ENCODE measurements at regions not wholly inside any gene's neighbourhood (a gene's known extent, or its start where the extent isn't known, plus 50 kb on each side); places are given as distances from the start of the nearest gene placed in this dataset.

DNA sequence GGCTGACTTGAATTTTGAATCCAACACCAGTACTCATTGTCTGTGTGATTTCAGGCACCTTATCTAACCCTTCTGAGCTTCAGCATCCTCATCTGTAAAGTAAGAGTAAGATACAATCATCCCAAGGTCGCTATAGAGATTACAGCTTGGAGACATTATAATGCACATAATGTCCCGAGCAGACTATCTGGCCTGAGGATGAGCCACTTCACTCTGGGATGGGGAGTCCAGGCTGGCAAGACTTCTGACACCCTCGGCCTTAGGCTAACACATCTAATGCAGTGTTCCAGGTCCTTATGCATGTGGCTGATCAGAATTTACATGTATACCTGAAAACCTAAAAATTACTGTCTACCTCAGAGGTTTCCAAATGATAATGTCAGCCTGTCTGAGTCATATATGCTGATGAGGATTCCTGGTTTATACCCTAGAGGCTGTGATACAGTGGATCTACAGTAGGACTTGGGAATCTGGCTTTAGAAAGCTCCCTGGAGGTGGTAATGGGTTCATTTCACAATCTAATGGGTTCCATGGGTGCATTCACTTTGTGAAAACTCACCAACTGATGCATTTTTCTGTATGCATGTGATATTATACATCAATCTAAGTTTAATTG lies 229.0 kb upstream of the SLCO3A1 start:
- no peaks in the 10 kb centered on the region for H3K79me2 ChIP-seq (ENCODE audit: low read length)

DNA sequence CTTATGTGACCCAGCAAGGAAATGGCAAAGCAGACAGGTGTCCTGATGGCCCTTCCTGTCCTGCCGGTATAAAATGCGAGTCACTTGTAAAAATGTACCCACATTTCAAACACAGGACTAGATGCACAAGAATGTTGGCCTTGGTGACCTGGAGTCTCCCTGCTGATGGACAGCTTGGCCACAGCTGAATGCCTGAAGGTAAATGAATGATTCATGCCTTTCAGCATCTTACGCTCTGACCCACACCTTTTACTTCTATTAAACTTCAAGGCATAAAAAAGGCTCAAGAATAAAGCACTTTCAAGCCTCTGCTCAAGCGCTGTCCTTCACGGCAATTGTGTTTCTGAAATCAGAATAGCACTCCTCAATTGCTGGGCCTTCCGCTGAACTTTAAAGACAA lies 228.0 kb upstream of the SLCO3A1 start:
- Histone ChIP-seq H3K36me3 (ENCODE audit: insufficient read depth, low read length) (no peaks in the 10 kb centered on the region), H4K20me1 (ENCODE audit: insufficient read depth, low read depth, low read length) (no peaks in the 10 kb centered on the region), H3K27me3 (ENCODE audit: low read length) (no peaks in the 10 kb centered on the region), H3K4me3 (ENCODE audit: low read length) (no peak overlapping the region), H3K4me1 (ENCODE audit: low read length) (no peaks in the 10 kb centered on the region), H3K79me2 (ENCODE audit: low read length) (no peaks in the 10 kb centered on the region), H3K9me3 (ENCODE audit: low read length) (no peaks in the 10 kb centered on the region), H3K4me2 (ENCODE audit: low read depth, low read length, poor library complexity, severe bottlenecking) (no peak overlapping the region), H3K9ac (ENCODE audit: low read length) (no peak overlapping the region), H2AFZ (ENCODE audit: low read length) (no peak overlapping the region), H3K9me2 (replicated peaks; ENCODE audit: insufficient read depth, low read length) (no peaks in the 10 kb centered on the region), H3K27ac (ENCODE audit: low read length) (no peak overlapping the region)
- no peak for DNase-seq

More for the DNA sequence above, 229.0 kb upstream of the SLCO3A1 start:
- H4K20me1 ChIP-seq (ENCODE audit: insufficient read depth, low read depth, low read length) = no peaks in the 10 kb centered on the region
- H3K4me3 ChIP-seq (ENCODE audit: low read length) = no peak overlapping the region
- no peaks in the 10 kb centered on the region for H3K36me3 ChIP-seq (ENCODE audit: insufficient read depth, low read length)
- no peak overlapping the region for H3K27ac ChIP-seq (ENCODE audit: low read length)
- DNase-seq = no peak
- no peaks in the 10 kb centered on the region for H3K27me3 ChIP-seq (ENCODE audit: low read length)
- H3K9ac ChIP-seq (ENCODE audit: low read length) = no peak overlapping the region
- H3K4me2 ChIP-seq (ENCODE audit: low read depth, low read length, poor library complexity, severe bottlenecking) = no peak overlapping the region
- H3K9me3 ChIP-seq (ENCODE audit: low read length) = no peaks in the 10 kb centered on the region
- no peaks in the 10 kb centered on the region for H3K9me2 ChIP-seq (replicated peaks; ENCODE audit: insufficient read depth, low read length)
- H2AFZ ChIP-seq (ENCODE audit: low read length) = no peak overlapping the region
- H3K4me1 ChIP-seq (ENCODE audit: low read length) = no peaks in the 10 kb centered on the region

DNA sequence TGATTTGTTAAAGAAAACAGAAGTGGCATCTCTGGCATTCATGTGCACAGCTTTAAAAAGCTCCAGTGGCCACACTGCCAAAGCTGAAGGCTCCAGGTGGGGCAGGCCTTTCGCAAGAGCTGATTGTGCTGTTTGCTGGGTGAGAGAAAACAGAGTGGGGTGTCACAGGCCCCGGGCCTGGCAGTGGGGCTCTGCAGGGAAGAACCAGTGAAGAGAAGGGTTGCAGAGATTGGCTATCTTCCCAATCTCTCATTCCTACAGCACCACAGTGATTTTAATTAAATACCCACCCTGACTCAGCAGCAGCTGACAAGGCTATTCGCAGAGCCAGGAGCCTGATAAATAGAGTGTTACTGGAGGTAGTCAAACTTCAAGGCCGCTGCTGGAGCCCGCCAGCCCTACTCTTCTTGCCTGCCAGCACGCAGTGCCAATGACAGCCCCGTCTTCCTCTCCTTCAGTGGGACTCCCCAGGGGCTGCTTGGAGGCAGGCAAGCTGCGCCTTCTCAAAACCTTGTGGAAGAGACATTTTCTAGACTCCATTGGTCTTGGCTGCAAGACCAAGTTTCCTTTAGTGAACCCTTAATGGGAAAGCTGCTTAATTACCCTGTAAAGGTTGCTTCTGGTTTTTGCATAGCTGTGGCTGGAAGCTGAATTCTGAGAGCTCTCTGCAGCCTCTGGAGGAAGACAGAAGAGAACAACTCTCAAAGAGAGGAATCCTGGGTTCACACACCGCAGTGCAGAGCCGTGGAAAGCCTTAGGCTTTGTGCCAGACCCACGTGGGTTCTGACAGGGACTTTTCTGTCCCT lies 225.8 kb upstream of the SLCO3A1 start:
- no peaks in the 10 kb centered on the region for H3K4me1 ChIP-seq (ENCODE audit: low read length)
- no peak overlapping the region for H3K4me2 ChIP-seq (ENCODE audit: low read depth, low read length, poor library complexity, severe bottlenecking)
- H3K9ac ChIP-seq (ENCODE audit: low read length) = no peak overlapping the region
- H3K79me2 ChIP-seq (ENCODE audit: low read length) = no peaks in the 10 kb centered on the region
- H3K9me2 ChIP-seq (replicated peaks; ENCODE audit: insufficient read depth, low read length) = no peaks in the 10 kb centered on the region
- no peaks in the 10 kb centered on the region for H3K27me3 ChIP-seq (ENCODE audit: low read length)
- no peaks in the 10 kb centered on the region for H3K9me3 ChIP-seq (ENCODE audit: low read length)
- H2AFZ ChIP-seq (ENCODE audit: low read length) = no peak overlapping the region
- no peaks in the 10 kb centered on the region for H4K20me1 ChIP-seq (ENCODE audit: insufficient read depth, low read depth, low read length)
- H3K27ac ChIP-seq (ENCODE audit: low read length) = no peak overlapping the region
- H3K36me3 ChIP-seq (ENCODE audit: insufficient read depth, low read length) = no peaks in the 10 kb centered on the region
- no peak for DNase-seq
- H3K4me3 ChIP-seq (ENCODE audit: low read length) = no peak overlapping the region

DNA sequence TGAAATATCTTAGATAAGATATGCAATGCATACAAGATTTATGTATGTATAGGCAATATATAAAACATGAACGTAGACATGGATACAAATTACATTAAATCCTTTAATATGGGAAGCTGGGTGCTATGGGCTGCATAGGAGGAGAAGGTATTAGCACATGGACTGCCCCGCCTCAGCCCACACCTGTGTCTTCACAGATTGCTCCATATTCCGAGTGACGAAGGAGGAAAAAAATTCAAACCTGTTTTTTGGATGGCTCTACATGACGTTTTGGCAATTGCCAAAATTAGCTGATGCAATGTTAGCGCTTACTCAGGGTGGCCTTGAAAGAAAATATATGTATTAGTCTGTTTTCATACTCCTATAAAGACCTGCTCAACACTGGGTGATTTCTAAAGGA lies 223.4 kb upstream of the SLCO3A1 start:
- no peak overlapping the region for H3K9ac ChIP-seq (ENCODE audit: low read length)
- no peak for DNase-seq
- H3K9me2 ChIP-seq (replicated peaks; ENCODE audit: insufficient read depth, low read length) = no peaks in the 10 kb centered on the region
- no peaks in the 10 kb centered on the region for H3K79me2 ChIP-seq (ENCODE audit: low read length)
- no peak overlapping the region for H3K27ac ChIP-seq (ENCODE audit: low read length)
- no peaks in the 10 kb centered on the region for H3K27me3 ChIP-seq (ENCODE audit: low read length)
- no peaks in the 10 kb centered on the region for H3K4me1 ChIP-seq (ENCODE audit: low read length)
- no peaks in the 10 kb centered on the region for H3K9me3 ChIP-seq (ENCODE audit: low read length)
- H4K20me1 ChIP-seq (ENCODE audit: insufficient read depth, low read depth, low read length) = no peaks in the 10 kb centered on the region
- no peaks in the 10 kb centered on the region for H3K36me3 ChIP-seq (ENCODE audit: insufficient read depth, low read length)
- no peak overlapping the region for H2AFZ ChIP-seq (ENCODE audit: low read length)
- H3K4me3 ChIP-seq (ENCODE audit: low read length) = no peak overlapping the region
- H3K4me2 ChIP-seq (ENCODE audit: low read depth, low read length, poor library complexity, severe bottlenecking) = no peak overlapping the region

DNA sequence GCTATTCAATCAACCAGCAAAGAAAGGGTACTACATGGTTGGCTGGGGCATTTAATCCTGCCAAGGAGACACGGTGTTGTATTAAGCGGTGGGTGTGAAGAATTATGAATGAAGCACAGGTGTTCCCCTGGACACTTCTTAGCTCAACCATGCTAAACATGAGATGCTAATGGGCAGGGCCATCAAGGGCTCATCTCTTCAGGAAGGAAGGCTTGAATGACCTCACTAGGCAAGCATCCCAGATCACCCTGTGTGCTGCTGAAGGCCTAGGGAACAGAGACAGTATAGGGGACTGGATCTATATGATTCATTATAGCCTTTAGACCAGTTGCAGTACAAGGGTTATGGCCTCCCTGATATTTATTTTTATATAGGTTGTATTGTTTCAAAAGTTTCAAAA lies 221.3 kb upstream of the SLCO3A1 start:
- Histone ChIP-seq H3K4me1 (ENCODE audit: low read length) (no peaks in the 10 kb centered on the region), H3K4me2 (ENCODE audit: low read depth, low read length, poor library complexity, severe bottlenecking) (no peak overlapping the region), H3K27ac (ENCODE audit: low read length) (no peak overlapping the region), H3K4me3 (ENCODE audit: low read length) (no peak overlapping the region), H3K79me2 (ENCODE audit: low read length) (no peaks in the 10 kb centered on the region), H3K36me3 (ENCODE audit: insufficient read depth, low read length) (no peaks in the 10 kb centered on the region), H3K9ac (ENCODE audit: low read length) (no peak overlapping the region), H2AFZ (ENCODE audit: low read length) (no peak overlapping the region), H4K20me1 (ENCODE audit: insufficient read depth, low read depth, low read length) (no peaks in the 10 kb centered on the region), H3K9me3 (ENCODE audit: low read length) (no peaks in the 10 kb centered on the region), H3K9me2 (replicated peaks; ENCODE audit: insufficient read depth, low read length) (no peaks in the 10 kb centered on the region), H3K27me3 (ENCODE audit: low read length) (no peaks in the 10 kb centered on the region)
- DNase-seq = no peak

DNA sequence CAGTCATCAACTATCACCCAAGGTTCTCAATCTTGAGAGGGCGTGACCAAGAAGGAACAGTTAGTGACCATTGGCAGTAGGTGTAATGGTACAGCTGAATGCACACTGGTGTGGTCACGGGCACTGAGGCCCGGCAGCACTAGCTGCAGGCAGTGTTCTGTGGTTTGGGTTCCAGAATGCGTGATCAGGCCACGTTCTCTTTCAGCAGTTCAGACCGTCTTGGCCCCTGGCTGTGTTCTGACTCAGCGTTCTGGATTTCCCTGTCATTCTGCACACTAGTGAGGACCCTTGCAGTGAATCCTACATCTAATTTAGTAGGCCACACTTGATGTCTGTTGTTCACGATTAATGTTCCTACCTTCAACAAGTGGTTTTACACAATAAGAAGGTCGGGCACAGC lies 220.5 kb upstream of the SLCO3A1 start:
- Histone ChIP-seq H3K4me2 (ENCODE audit: low read depth, low read length, poor library complexity, severe bottlenecking) (no peak overlapping the region), H3K79me2 (ENCODE audit: low read length) (no peaks in the 10 kb centered on the region), H3K9me2 (replicated peaks; ENCODE audit: insufficient read depth, low read length) (no peaks in the 10 kb centered on the region), H3K27ac (ENCODE audit: low read length) (no peak overlapping the region), H3K9ac (ENCODE audit: low read length) (no peak overlapping the region), H4K20me1 (ENCODE audit: insufficient read depth, low read depth, low read length) (no peaks in the 10 kb centered on the region), H3K4me1 (ENCODE audit: low read length) (no peaks in the 10 kb centered on the region), H3K4me3 (ENCODE audit: low read length) (no peak overlapping the region), H3K36me3 (ENCODE audit: insufficient read depth, low read length) (no peaks in the 10 kb centered on the region), H3K9me3 (ENCODE audit: low read length) (no peaks in the 10 kb centered on the region), H2AFZ (ENCODE audit: low read length) (no peak overlapping the region), H3K27me3 (ENCODE audit: low read length) (no peaks in the 10 kb centered on the region)
- DNase-seq = no peak

DNA sequence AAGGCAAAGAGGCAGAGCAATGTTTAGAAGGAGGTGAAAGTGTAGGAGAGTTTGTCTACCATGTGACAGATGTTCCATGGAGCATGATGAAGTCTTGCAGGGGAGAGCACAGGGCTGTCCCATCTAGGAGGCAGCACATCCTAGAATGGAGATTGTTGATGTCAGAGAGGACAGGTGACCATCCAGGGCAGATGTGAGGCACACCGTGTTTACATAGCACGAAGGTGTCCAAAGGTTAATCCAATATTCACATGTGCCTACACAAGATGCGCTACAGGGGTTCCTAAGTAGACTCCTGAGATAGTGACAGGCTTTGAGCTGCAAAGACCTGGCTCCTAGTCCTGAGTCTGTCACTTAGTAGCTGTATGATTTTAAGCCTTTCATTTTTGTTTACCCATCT lies 219.3 kb upstream of the SLCO3A1 start:
- H3K36me3 ChIP-seq (ENCODE audit: insufficient read depth, low read length) = no peaks in the 10 kb centered on the region
- DNase-seq = no peak
- no peaks in the 10 kb centered on the region for H3K9me3 ChIP-seq (ENCODE audit: low read length)
- H3K4me2 ChIP-seq (ENCODE audit: low read depth, low read length, poor library complexity, severe bottlenecking) = no peak overlapping the region
- H3K79me2 ChIP-seq (ENCODE audit: low read length) = no peaks in the 10 kb centered on the region
- no peak overlapping the region for H3K4me3 ChIP-seq (ENCODE audit: low read length)
- H4K20me1 ChIP-seq (ENCODE audit: insufficient read depth, low read depth, low read length) = no peaks in the 10 kb centered on the region
- no peak overlapping the region for H2AFZ ChIP-seq (ENCODE audit: low read length)
- H3K27me3 ChIP-seq (ENCODE audit: low read length) = 0 out of 2 replicates have a peak, but pooled peaks cover 5% of the 10 kb centered on the region
- H3K4me1 ChIP-seq (ENCODE audit: low read length) = no peaks in the 10 kb centered on the region
- H3K9me2 ChIP-seq (replicated peaks; ENCODE audit: insufficient read depth, low read length) = no peaks in the 10 kb centered on the region
- H3K27ac ChIP-seq (ENCODE audit: low read length) = no peak overlapping the region
- no peak overlapping the region for H3K9ac ChIP-seq (ENCODE audit: low read length)

DNA sequence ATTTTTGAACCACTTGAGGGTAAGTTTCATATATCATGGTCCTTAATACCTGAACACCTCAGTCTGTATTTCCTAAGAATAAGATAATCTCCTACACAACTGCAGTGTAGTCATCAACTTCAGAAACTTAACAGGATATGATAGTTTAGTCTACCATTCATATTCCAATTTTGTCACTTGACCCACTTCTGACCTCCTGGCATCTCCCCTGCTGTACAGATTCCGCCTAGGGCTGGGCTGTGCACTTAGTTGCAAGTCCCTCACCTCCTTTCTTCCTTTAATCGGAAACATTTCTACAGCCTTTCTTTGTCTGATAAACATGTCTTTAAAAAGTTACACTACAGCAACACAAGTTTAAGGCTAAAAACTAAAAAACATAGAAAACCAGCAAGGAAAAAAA lies 218.4 kb upstream of the SLCO3A1 start:
- Histone ChIP-seq H3K79me2 (ENCODE audit: low read length) (no peaks in the 10 kb centered on the region), H3K27me3 (ENCODE audit: low read length) (0 out of 2 replicates have a peak, but pooled peaks cover 5% of the 10 kb centered on the region), H3K9ac (ENCODE audit: low read length) (no peak overlapping the region), H3K4me2 (ENCODE audit: low read depth, low read length, poor library complexity, severe bottlenecking) (no peak overlapping the region), H2AFZ (ENCODE audit: low read length) (no peak overlapping the region), H4K20me1 (ENCODE audit: insufficient read depth, low read depth, low read length) (no peaks in the 10 kb centered on the region), H3K4me3 (ENCODE audit: low read length) (no peak overlapping the region), H3K27ac (ENCODE audit: low read length) (no peak overlapping the region), H3K4me1 (ENCODE audit: low read length) (no peaks in the 10 kb centered on the region), H3K36me3 (ENCODE audit: insufficient read depth, low read length) (no peaks in the 10 kb centered on the region), H3K9me3 (ENCODE audit: low read length) (no peaks in the 10 kb centered on the region), H3K9me2 (replicated peaks; ENCODE audit: insufficient read depth, low read length) (no peaks in the 10 kb centered on the region)
- DNase-seq = no peak

All from Karpas-422 (cell line).